OCI-LY1 (cell line): ENCODE measurements at regions not wholly inside any gene's neighbourhood (a gene's known extent, or its start where the extent isn't known, plus 50 kb on each side); places are given as distances from the start of the nearest gene placed in this dataset.

Source experiments
- H2AFZ ChIP-seq: fragments of 200-600 bp; sonication (generic), shearing (Covaris generic); 2 replicates; pipeline ENCODE4 v1.6.0; 2014; ENCODE audit warnings: antibody characterized with exemption, mild to moderate bottlenecking, low read length
- H3F3A ChIP-seq: fragments of 200-600 bp; sonication (generic), shearing (Covaris generic); 2 replicates; pipeline ENCODE4 v1.6.0; 2014; ENCODE audit warnings: mild to moderate bottlenecking, antibody characterized with exemption, low read length, moderate library complexity; ENCODE audit not compliant: insufficient read depth
- H3K27ac ChIP-seq: fragments of 200-600 bp; sonication (generic); 2 replicates; pipeline ENCODE4 v1.5.1; 2014; ENCODE audit warnings: low read length, mixed run types, mild to moderate bottlenecking, low read depth; ENCODE audit not compliant: poor library complexity, severe bottlenecking
- H3K27me3 ChIP-seq: fragments of 200-600 bp; sonication (generic); 2 replicates; pipeline ENCODE4 v1.6.0; 2014; ENCODE audit warnings: antibody characterized with exemption, mild to moderate bottlenecking, low read length, moderate library complexity; ENCODE audit not compliant: insufficient read depth
- H3K36me3 ChIP-seq: fragments of 200-600 bp; sonication (generic); 2 replicates; pipeline ENCODE4 v1.6.1; 2014; ENCODE audit warnings: mild to moderate bottlenecking, antibody characterized with exemption, low read length, moderate library complexity, mixed read lengths; ENCODE audit not compliant: insufficient read depth
- H3K4me1 ChIP-seq: fragments of 200-600 bp; sonication (generic); 2 replicates; pipeline ENCODE4 v1.5.1; 2014; ENCODE audit warnings: mild to moderate bottlenecking, low read length, moderate library complexity; ENCODE audit not compliant: insufficient read depth, severe bottlenecking
- H3K4me2 ChIP-seq: fragments of 200-600 bp; sonication (generic), shearing (Covaris generic); 2 replicates; pipeline ENCODE4 v1.6.1; 2014; ENCODE audit warnings: low read length
- H3K4me3 ChIP-seq: fragments of 200-600 bp; sonication (generic); 2 replicates; pipeline ENCODE4 v1.5.1; 2014; ENCODE audit warnings: low read length, low read depth, mild to moderate bottlenecking, mixed read lengths; ENCODE audit not compliant: poor library complexity, severe bottlenecking
- H3K79me2 ChIP-seq: fragments of 200-600 bp; shearing (Covaris generic); 2 replicates; pipeline ENCODE4 v1.6.1; 2016; ENCODE audit warnings: mixed run types, low read length, mixed read lengths; ENCODE audit not compliant: insufficient read depth
- H3K9ac ChIP-seq: fragments of 200-600 bp; sonication (generic), shearing (Covaris generic); 2 replicates; pipeline ENCODE4 v1.6.1; 2014; ENCODE audit warnings: mild to moderate bottlenecking, low read length, mixed read lengths
- H3K9me2 ChIP-seq: fragments of 200-600 bp; sonication (generic), shearing (Covaris generic); 2 replicates; pipeline ENCODE4 v1.6.1; 2014; ENCODE audit warnings: low read depth, mild to moderate bottlenecking, low read length, mixed read lengths
- H3K9me3 ChIP-seq: fragments of 200-600 bp; shearing (Covaris generic); 2 replicates; pipeline ENCODE4 v1.6.1; 2014; ENCODE audit warnings: low read length, mixed read lengths
- H4K20me1 ChIP-seq: fragments of 200-600 bp; sonication (generic), shearing (Covaris generic); 2 replicates; pipeline ENCODE4 v1.6.0; 2016; ENCODE audit warnings: mild to moderate bottlenecking, low read length; ENCODE audit not compliant: insufficient read depth
- CTCF ChIP-seq: fragments of 200-600 bp; sonication (generic), shearing (Covaris generic); IDR thresholded peaks from 2 replicates; pipeline ENCODE4 v1.5.1; 2017; ENCODE audit warnings: mild to moderate bottlenecking, antibody characterized with exemption, low read length, moderate library complexity, mixed read lengths
- EZH2 ChIP-seq: fragments of 200-600 bp; sonication (generic), shearing (Covaris generic); IDR thresholded peaks from 2 replicates; pipeline ENCODE4 v1.8.0; 2017; ENCODE audit warnings: borderline replicate concordance, mixed run types, mild to moderate bottlenecking, antibody characterized with exemption, low read length, moderate library complexity, mixed read lengths

- H3K36me3 ChIP-seq = no peaks in the 10 kb centered on the region
- no peak overlapping the region for H3K4me2 ChIP-seq
- no peaks in the 10 kb centered on the region for H4K20me1 ChIP-seq
- H3K79me2 ChIP-seq = no peaks in the 10 kb centered on the region
- no peak overlapping the region for H3K27ac ChIP-seq
- TF ChIP-seq EZH2 (no peak), CTCF (no peak)
- peaks cover under 1% of the 10 kb centered on the region; the same call in 1 of the 2 replicates for H3K27me3 ChIP-seq
- no peaks in the 10 kb centered on the region for H3K9me3 ChIP-seq
- no peaks in the 10 kb centered on the region for H3K4me1 ChIP-seq
- H2AFZ ChIP-seq = no peak overlapping the region
- H3K9ac ChIP-seq = no peak overlapping the region
- H3F3A ChIP-seq = no peaks in the 10 kb centered on the region
- no peak overlapping the region for H3K4me3 ChIP-seq
- H3K9me2 ChIP-seq = no peaks in the 10 kb centered on the region
These were observed 50.4 kb upstream of the CIBAR2 start for GRCh38 chr16:85162478-85163277.

- Histone ChIP-seq H3K36me3 (no peaks in the 10 kb centered on the region), H3K4me1 (no peaks in the 10 kb centered on the region), H3K9ac (no peak overlapping the region), H3K4me3 (no peak overlapping the region), H3K9me3 (no peaks in the 10 kb centered on the region), H3K9me2 (no peaks in the 10 kb centered on the region), H3K4me2 (no peak overlapping the region), H3K27ac (no peak overlapping the region), H3K79me2 (no peaks in the 10 kb centered on the region), H4K20me1 (no peaks in the 10 kb centered on the region), H3F3A (no peaks in the 10 kb centered on the region), H2AFZ (no peak overlapping the region), H3K27me3 (peaks cover 3% of the 10 kb centered on the region; the same call in 1 of the 2 replicates)
- TF ChIP-seq EZH2 (no peak), CTCF (no peak)
These were observed 51.2 kb upstream of the CIBAR2 start for GRCh38 chr16:85163278-85164112.

- no peak for TF ChIP-seq CTCF
- no peak for TF ChIP-seq EZH2
- no peak overlapping the region for H3K27ac ChIP-seq
- no peaks in the 10 kb centered on the region for H3F3A ChIP-seq
- H3K4me2 ChIP-seq = no peak overlapping the region
- peaks cover 3% of the 10 kb centered on the region; the same call in 1 of the 2 replicates for H3K27me3 ChIP-seq
- H2AFZ ChIP-seq = no peak overlapping the region
- H3K4me1 ChIP-seq = no peaks in the 10 kb centered on the region
- no peak overlapping the region for H3K9ac ChIP-seq
- no peak overlapping the region for H3K4me3 ChIP-seq
- H3K9me3 ChIP-seq = no peaks in the 10 kb centered on the region
- no peaks in the 10 kb centered on the region for H3K79me2 ChIP-seq
- H3K9me2 ChIP-seq = no peaks in the 10 kb centered on the region
- no peaks in the 10 kb centered on the region for H3K36me3 ChIP-seq
- no peaks in the 10 kb centered on the region for H4K20me1 ChIP-seq
These were observed 52.2 kb upstream of the CIBAR2 start for GRCh38 chr16:85164431-85164830.
